ENCODE measurements at regions not wholly inside any gene's neighbourhood (a gene's known extent, or its start where the extent isn't known, plus 50 kb on each side); places are given as distances from the start of the nearest gene placed in this dataset.

DNA sequence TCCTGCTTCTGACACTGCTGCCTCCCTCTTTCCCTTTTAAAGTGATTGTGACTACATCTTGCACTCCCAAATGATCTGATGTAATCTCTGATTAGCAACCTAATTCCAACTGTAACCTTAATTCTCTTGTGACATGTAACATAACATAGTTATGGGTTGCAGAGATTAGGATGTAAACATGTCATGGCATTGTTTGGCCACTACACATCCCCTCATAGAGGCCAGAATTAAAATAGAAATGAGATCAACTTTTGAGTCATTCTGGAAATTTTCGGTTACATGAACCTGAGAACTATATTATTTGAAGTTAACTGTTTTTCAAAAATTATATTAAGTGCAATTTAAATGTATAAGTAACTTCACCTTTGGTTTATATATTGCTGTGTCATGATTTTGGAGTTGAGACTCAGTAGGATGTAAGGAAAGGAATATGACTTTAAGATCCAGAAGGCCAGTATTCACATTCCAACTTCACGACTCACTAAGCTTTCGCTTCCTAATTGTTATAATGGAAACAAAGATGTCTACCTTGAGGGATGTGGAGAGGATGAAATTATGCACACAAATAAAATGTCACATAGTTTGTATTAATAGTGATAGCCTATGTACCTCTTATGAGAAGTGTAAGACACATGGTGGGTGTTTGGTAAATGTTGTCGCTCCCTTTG lies 611.9 kb upstream of the MAP3K7 start:
- TF ChIP-seq EZH2 (IDR thresholded peaks at IDR 0.05; ENCODE audit: low read depth), result no peak
- TF ChIP-seq, protein P1, sequence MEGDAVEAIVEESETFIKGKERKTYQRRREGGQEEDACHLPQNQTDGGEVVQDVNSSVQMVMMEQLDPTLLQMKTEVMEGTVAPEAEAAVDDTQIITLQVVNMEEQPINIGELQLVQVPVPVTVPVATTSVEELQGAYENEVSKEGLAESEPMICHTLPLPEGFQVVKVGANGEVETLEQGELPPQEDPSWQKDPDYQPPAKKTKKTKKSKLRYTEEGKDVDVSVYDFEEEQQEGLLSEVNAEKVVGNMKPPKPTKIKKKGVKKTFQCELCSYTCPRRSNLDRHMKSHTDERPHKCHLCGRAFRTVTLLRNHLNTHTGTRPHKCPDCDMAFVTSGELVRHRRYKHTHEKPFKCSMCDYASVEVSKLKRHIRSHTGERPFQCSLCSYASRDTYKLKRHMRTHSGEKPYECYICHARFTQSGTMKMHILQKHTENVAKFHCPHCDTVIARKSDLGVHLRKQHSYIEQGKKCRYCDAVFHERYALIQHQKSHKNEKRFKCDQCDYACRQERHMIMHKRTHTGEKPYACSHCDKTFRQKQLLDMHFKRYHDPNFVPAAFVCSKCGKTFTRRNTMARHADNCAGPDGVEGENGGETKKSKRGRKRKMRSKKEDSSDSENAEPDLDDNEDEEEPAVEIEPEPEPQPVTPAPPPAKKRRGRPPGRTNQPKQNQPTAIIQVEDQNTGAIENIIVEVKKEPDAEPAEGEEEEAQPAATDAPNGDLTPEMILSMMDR (conservative IDR thresholded peaks at IDR 0.05), result no peak
